Activated CD4-positive, alpha-beta T cell treated with anti-CD3 and anti-CD28 coated beads, Interleukin-2, amount 50 U/mL, for 1 hour (primary cell): ENCODE measurements at regions not wholly inside any gene's neighbourhood (a gene's known extent, or its start where the extent isn't known, plus 50 kb on each side); places are given as distances from the start of the nearest gene placed in this dataset.

Experiments
- DNase-seq: peaks from one replicate; pipeline ENCODE4 v3.0.0-alpha.2; 2020

- DNase-seq, result peak; percentile 6
Observed at GRCh38 chr12:40622246-40622838, 69.9 kb upstream of the CNTN1 start.

- DNase-seq, result no peak
Observed at GRCh38 chr12:40632171-40632570, 60.1 kb upstream of the CNTN1 start.

GRCh38 chr12:40632933-40633332, 59.3 kb upstream of the CNTN1 start:
- DNase-seq, result no peak

- DNase-seq, result no peak
Observed at GRCh38 chr12:40634517-40635131, 57.6 kb upstream of the CNTN1 start.

- no peak for DNase-seq
Observed at GRCh38 chr12:40635141-40635731, 57.0 kb upstream of the CNTN1 start.
